ENCODE measurements at regions not wholly inside any gene's neighbourhood (a gene's known extent, or its start where the extent isn't known, plus 50 kb on each side); places are given as distances from the start of the nearest gene placed in this dataset.
A peak's percentile ranks its signal among the peaks of the same experiment; 100 is the strongest.
"Not testable (repeated sequence)": the region's sequence is repeated elsewhere in the genome, so short reads cannot be mapped to it uniquely, and the experiment has no call there.

DNA sequence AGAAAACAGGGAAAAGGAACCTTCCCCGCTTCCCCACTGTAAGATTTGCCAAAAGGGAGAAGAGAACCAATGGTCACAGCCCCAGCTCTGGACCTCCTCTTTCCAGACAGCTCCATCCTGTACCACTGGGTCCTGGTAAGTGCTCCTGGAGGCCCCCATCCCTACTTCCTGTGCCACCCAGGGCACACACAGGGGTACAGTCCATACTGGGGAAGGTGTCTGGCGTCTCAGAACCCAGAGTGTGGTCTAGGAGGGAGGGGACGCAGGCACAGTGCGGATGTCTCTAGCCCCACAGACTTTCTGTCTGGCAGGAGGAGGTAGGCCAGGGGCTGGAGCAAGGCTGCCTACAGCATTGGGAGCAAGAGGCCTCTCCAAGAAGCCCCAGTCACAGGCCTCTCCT, 213.3 kb upstream of the IGFBP3 start:
- DNase-seq (ENCODE audit: low read depth), result no peak

DNA sequence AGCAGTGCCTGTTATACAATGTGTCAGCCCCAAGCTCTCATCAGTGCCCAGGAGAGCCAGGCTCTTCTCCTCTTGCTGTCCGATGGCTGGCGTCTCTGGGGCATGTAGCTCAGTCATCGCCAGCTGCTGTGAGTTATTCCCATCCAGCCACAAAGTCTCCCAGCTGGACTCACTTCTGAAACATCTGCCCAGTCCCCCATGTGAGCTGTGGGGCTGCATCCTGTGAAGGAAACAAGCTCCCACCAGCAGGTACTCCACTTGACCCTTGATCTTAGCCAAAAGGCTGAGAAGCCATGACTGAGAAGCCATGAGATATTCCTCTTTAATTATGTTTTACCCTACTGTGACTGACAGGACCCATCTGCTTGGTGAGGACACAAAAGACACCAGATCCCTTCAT, 212.7 kb upstream of the IGFBP3 start:
- DNase-seq (ENCODE audit: low read depth), result no peak

DNA sequence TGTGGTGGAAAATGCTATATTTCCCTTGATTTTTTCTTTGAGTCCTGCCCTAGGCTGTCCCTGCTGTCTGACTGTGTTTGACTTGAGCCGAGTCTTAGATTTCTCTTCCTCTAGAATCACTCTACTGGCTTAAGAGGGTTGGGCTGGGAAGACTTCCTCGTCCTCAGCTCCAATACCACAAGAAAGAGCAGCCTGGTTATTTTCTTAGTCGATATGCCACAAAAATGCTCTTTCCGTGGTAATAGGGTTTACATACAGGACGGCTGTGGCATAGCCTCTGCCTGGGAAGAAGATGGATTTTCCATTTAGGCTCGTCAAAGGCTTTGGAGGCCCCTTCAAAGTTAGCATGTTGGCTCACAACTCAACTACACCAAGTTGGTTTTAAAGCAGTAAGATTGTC, 212.0 kb upstream of the IGFBP3 start:
- DNase-seq (ENCODE audit: low read depth), result no peak

DNA sequence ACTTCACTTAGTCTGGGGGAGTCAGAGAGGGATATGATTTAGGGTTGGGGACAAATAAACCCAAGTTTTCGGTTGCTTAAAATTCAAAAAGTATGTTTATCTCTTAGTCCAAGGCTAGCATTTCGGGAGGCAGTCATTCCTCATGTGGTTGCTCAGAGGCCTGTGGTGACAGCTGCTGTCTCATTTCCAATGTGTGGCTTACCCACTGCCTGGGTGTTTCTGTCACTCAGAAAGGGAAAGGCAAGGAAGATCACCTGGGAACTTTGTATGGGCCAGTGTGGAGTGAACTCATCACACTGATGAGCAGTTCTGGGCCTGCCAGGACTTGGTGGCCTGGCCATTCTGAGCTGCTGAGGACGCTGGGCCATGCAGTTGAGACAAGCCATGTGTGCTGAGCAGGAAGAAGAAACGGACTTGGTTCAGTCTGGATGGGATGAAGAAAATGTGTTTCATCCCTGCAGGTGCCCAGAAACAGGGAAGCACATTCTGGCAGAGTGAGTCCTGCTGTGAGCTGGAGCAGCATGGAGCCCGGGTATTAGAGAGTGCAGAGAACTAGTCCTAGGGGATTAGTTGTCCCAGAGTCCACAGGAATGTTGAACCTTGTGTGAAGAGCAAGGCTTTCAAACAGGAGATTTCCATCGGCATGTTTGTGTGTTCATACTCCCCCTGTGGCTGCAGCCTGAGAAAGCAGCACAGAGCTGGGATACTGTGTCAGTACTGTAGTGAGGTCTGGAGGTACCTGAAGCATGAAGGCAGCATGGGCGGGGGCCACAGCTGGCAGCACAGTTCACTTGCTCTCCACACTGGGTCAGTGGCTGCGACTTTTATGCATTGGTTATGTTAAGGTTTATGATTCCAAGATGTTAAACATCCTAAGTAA, 211.1 kb upstream of the IGFBP3 start:
- no peak for DNase-seq (ENCODE audit: low read depth)

DNA sequence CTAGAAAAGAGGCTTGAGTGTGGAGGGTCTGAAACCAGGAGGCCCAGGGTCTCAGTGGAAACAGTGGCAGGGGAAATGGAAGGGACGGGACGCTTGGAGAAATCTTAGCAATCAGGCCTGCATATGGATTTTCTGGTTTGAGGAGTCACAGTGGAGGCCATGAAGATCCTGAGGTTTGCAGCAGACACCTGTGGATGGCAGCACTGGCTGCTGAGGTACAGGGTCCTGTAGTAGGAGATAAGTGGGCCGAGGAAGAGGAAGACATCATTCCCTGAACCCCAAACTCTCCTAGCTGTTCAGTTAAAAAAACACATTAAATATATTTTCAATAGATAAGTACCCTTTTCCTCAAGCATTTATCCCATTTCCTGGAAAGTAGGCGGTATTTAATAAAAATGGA, 208.8 kb upstream of the IGFBP3 start:
- DNase-seq (ENCODE audit: low read depth), result no peak

DNA sequence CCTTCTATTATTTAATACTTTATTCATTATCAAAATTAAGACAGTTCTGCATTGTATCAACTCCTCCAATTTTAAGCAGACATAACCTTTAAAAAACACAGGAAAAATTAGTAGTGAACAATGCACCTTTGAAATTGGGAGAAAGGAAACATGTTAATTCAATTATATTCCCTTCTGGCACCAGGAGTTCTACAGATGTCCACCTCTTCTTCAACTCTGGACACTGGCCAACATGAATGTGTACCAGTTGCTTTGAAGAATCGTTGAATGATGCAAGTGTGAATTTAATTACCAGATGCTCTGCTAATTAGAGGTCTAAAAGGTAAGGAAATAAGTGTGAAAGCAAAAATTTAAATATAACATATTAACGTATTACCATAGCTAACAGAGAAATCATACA, 206.7 kb upstream of the IGFBP3 start:
- no peak for DNase-seq (ENCODE audit: low read depth)

DNA sequence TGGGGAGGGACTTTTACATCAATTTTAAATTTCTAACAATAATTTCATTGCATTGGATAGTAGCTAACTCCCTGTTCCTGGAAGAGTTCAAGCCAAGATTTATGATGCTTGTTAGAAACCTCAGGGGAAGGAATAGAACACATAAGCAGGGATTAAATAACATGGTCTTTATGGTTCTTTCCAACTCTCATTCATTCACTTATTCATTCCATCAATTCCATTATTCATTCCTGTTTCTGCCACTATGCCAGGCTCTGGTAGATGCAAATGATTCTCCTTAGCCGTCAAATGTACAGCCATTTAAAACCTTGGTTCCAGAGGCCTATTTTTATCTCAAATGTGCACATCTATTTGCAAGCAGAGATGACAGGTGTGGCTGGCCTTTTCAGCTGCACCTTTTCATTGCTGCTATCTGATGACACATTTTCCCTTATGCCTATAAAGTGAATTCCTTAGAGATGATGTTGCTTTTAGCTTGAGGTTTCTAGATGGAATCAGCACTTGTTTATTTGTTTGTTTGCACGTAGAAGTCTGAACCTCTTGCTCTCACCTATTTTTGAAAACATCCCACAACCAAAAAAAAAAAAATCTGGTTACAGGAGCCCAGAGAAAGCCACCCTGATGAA, 205.7 kb upstream of the IGFBP3 start:
- no peak for DNase-seq (ENCODE audit: low read depth)

DNA sequence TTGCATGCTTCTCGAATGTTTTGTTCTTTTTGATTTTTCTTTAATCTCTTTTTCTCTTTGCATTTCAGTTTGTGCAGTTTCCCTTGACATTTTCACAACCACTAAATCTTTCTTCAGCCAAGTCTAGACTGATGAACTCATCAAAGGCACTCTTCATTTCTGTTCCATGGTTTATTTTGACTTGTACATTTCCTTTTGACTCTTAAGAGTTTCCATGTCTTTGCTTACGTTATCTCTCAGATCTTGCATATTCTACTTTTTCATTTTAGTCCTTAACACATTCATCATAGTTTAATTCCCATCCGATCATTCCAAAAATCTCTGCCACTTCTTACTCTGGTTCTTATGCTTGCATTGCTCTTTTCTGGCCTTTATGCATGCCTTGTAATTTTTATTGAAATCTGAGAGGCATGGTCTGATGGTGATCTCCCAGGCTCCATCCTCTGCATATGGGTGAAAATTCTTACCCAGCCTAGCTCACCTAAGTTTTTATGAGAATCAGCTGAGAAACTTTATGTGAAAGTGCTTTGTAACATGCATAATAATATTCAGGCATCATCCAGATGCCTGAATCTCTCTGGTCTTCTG, 202.8 kb upstream of the IGFBP3 start:
- DNase-seq (ENCODE audit: low read depth), result no peak

DNA sequence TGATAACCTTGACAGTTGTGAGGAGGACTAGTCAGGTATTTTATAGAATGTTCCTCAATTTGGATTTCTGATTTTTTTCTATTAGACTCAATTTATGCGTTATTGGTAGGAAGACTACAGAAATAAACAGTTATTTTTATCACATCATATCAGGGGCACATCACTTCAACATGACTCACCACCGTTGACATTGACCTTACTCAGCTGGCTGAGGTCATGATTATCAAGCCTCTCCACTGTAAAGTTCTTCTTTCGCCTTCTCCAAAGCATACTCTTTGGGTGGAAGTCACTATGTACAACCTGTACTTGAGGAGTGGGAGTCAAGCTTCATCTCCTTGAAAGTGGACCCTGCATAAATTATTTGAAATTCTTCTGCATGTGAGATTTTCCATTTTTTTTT, 194.3 kb upstream of the IGFBP3 start:
- DNase-seq (ENCODE audit: low read depth), result no peak

DNA sequence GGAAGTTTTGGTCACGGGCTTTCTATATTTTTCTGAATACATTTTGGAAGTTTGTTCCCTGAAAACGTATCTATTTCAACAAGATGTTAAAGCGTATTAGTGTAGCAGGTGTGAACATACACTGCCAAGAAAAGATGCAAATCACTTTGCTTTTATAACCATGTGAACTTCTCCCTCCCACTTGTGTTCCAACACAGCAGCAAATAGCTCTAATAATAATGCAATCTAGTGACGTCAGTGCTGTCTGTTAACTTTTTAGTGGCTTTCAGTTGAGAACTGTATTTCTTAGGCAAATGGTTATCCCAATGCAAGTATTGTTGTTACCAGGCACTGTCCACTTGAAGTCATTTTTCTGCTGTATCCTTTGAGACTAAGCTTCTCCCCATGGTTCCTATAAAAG, 188.4 kb upstream of the IGFBP3 start:
- DNase-seq (ENCODE audit: low read depth), result no peak

DNA sequence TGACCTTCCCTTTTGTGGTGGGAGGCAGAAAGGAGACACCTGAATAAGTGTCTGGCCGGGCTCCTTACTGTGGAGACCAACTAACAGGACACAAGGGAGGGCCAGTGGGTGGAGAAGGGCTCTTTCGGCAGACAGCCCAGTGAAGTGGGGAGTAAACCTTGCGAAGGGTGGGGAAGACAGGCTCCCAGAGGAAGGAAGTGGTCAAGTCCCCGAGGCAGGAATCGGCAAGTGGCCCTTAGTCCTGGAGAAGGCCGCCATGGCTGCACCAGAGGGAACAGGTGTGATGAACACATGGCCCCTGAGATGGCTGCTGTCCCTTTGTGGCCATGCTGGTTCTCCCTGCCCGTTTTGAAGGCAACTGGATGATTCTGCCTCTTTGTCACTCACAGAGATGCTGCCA, 187.2 kb upstream of the IGFBP3 start:
- no peak for DNase-seq (ENCODE audit: low read depth)

DNA sequence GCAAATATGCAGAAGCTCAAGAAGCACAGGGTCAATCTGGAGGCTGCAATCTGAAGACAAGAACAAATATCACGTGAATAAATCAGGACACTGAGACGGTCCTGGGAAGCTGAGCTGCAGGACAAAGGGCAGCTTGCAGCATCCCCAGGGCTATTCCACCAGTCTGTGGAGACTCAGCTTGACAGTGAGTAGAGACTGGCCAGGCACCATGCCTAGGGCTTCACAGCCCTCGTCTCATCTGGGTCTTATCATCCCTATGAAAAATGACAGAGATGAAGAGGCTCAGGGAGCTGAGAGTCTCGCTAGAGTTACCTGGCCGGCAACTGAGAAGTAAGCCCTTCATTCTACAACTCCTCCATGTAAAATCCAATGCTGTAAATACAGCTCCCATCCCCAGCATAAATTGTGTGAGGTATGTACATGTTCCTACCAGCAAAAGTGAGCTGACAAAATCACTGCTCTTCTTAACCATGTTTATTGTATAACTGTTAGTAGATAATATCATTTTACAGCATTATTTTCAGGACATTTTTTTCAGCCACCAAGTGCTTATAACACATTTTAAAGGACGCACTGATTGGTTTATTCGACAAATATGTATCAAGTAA, 186.6 kb upstream of the IGFBP3 start:
- no peak for DNase-seq (ENCODE audit: low read depth)

DNA sequence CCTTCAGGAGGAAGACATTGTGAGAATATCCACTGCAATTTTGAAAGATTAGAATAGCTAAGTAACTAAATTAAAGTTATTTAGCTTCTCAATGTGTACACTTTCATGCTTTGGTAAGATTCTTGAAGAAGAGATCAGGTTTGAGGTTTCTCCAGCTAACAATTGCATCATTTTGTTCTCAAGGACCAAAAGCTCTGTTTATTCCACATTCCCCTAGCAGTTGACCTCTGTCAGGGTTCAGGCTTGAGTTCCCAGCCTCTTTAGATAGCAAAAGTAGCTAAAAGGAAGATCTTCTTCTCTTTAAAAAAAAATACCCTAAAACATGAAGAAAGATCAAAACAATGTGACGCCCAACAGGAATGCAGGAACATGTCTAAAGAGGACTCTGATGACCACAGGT, 179.4 kb upstream of the IGFBP3 start:
- no peak for DNase-seq (ENCODE audit: low read depth)

DNA sequence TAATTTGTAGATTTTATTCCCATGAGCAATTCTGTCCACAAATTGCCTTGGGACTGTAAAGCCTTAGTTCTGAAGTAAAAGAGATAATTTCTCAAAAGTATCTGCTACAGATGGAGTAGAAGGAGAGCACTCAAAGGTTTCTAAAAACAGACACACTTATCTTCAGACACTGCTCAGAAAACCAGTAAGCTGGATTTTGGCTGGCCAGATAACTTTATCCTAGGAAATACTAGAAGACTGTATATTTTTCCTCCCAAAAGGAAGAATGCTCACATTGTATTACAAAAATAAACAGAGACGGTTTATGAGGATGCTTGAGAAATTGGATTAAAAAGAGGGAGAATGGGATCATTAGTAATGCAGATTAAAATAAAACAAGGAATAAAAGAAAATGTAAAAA, 178.0 kb upstream of the IGFBP3 start:
- no peak for DNase-seq (ENCODE audit: low read depth)

DNA sequence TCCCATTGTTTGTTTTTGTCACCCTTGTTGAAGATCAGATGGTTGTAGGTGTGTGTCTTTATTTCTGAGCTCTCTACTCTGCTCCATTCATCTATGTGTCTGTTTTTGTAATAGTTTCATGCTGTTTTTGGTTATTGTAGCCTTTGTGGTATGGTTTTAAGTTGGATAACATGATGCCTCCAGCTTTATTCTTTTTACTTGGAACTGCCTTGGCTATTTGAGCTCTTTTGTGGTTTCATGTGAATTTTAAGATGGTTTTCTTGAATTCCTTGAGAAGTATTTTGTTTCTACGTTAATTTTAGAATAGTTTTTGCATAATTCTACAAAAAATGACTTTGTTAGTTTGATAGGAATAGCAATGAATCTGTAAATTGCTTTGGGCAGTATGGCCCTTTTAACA, 170.0 kb upstream of the IGFBP3 start:
- DNase-seq (ENCODE audit: low read depth), result no peak

DNA sequence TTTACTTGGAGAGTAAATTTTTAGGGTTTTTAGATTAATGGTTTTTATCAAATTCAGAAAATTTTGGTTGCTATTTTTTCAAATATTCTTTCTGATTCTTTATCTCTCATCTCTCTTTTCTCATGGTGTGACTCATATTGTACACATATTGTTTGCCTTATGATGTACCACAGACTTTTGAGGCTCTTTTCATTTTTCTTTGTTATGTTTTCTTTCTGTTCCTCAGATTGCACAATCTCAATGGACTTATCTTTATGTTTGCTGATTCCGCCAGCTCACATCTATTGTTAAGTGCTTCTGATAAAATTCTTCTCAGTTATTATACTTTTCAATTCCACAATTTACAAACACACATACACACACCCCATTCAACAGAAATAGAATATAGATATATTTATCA, 168.2 kb upstream of the IGFBP3 start:
- no peak for DNase-seq (ENCODE audit: low read depth)

DNA sequence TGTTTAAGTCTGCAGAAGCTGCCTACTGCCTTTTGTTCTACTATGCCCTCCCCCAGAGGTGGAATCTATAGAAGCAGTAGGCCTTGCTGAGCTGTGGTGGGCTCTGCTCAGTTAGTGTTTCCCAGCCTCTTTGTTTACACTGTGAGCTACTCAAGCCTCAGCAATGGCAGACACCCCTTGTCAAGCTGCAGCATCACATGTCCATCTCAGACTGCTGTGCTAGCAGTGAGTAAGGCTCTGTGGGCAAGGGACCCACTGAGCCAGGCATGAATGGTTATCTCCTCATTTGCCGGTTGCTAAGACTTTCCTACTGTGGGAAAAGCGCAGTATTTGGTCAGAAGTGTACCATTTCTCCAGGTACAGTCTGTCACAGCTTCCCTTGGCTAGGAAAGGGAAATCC, 167.4 kb upstream of the IGFBP3 start:
- not testable (repeated sequence) for DNase-seq (ENCODE audit: low read depth)

DNA sequence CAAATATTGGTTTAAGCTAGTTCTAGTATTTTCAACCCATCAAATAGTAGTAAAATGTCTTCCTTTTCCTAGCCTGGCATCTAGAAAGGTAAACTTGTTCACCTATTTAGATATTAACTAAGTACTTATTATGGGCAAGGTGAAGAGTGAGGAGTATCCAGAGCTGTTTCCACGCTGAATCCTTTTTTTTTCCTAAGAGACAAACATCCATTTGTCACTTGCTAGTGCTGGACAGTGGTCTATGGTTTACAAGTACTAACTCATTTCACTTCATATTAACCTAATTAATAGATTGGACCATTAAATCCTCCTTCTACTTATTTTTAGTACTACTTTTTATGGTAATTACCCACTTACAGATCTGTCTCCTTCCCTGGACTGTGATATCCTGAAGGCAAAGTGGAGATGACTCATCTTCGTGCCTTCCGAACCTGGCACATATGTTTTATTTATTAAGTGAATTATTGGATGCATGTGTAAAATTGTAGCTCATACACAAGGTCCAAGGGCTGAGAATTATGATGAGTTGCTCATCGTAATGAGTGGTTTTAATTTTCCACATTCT, 159.6 kb upstream of the IGFBP3 start:
- DNase-seq (ENCODE audit: low read depth), result peak; percentile 40

DNA sequence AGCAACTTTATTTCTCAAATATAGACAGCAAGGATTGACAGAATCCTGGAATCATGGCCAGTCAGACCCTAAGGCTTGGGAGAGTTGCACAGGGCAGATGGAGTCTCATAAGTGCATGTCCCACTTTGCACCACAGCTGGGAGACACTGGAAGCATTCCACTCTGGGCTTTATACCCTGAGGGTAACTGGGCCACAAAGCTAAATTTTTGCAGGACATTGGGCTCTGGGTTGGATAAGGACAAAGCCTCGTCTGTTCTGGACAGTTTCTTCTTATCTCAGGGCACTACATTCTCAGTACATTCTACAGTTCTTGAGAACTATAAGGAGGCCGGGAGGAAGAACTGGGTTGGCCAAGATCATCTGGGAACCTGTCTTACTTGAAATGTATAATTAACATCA, 158.3 kb upstream of the IGFBP3 start:
- DNase-seq (ENCODE audit: low read depth), result no peak

DNA sequence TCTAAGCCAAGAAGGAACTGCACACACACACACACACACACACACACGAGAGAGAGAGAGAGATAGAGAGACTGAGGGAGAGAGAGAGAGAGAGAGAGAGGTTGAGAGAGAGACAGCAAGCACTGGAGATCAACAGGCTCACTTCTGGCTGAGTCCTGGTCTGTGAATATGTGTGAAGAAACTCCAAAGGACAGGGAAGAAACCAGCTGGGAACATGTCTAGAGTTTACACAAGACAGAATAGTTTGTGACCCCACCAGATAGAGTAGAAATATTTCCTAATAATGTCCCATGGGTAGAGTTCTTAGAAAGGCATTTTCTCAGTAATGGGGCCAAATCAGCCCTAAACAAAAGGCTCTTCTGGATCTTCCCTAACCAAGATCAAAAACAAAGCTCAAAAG, 155.5 kb upstream of the IGFBP3 start:
- DNase-seq (ENCODE audit: low read depth), result no peak

DNA sequence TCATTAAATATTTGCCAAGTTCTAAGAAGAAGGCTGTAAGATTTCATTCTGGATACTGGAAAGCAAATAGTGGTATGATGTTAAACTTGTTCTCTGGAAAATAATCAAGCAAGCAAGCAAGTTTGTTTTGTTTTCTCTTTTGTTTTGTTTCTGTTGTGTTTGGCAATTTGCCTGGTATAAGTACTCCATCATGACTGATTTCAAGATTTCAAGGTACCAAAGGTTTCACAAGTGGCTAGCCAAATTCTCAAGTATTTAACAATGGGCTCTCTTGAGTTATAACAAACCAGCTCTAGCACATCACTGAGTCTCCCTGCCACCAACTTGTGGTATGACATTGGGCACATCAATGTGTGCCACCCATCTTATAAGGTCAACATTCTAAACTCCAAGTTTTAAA, 151.7 kb upstream of the IGFBP3 start:
- no peak for DNase-seq (ENCODE audit: low read depth)

DNA sequence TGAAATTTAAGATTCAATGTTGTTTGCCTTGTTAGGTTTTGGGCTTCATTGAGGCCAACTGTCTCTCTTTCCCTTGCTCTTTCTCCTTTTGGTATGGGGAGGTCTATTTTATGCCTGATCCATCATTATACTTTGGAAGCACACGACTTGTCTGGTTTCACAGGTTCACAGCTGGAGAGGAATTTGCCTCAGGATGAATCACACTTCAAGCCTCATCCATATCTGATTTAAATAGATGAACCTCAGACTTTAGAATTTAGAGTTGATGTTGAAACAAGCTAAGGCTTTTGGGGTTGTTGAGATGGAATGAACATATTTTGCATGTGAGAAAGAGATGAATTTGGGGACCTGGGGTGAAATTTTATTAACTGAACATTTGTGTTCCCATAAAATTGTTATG, 150.5 kb upstream of the IGFBP3 start:
- DNase-seq (ENCODE audit: low read depth), result no peak

DNA sequence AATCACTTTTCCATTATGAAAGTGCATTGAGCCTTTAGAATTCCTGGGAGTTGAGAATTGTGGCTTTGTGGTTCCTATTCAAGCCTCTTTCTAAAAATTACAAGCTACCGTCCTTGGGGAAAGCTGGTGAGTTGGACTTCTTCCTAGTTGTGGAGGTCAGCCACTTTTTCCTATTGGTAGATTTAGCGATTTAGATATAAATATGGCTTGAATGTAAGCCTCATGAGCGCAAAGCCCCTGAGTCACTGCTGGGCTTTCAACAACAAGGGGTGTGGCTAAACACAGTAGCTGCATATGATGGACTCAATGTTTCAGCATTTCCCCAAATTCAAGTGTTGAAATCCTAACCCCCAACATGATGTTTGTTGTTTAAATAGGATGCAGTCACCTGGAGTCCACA, 150.0 kb upstream of the IGFBP3 start:
- no peak for DNase-seq (ENCODE audit: low read depth)
